ENCODE measurements at regions not wholly inside any gene's neighbourhood (a gene's known extent, or its start where the extent isn't known, plus 50 kb on each side); places are given as distances from the start of the nearest gene placed in this dataset.
A peak's percentile ranks its signal among the peaks of the same experiment; 100 is the strongest.

- WGBS, 10 experiments = 25 to 97% (median 81%) methylated on average over 2 to 3 of the region's 3 CpGs
- ATAC-seq (replicated peaks in 6 of 8) = peak in 2 of 8 experiments; percentile 29 to 88
- in situ Hi-C loops (cut with MboI; ENCODE audit: low pct_unique_long_range_greater_than_20kb in 2 of 9, low sequenced_read_pairs in 9 of 9, unreplicated experiment in 9 of 9) = no loop called here
Observed at GRCh38 chr12:85644508-85644907, 191.7 kb downstream of the RASSF9 start.

GRCh38 chr12:85653731-85654455 lies 182.3 kb downstream of the RASSF9 start:
- H3K27ac ChIP-seq = no peak overlapping the region
- no peaks in the 10 kb centered on the region for H3K4me1 ChIP-seq (replicated peaks in 1 of 2)
- H3K4me3 ChIP-seq = no peak overlapping the region
- in situ Hi-C loops (cut with MboI; ENCODE audit: low pct_unique_long_range_greater_than_20kb in 2 of 9, low sequenced_read_pairs in 9 of 9, unreplicated experiment in 9 of 9) = no loop called here
- ATAC-seq (replicated peaks in 6 of 8) = no peak

More at GRCh38 chr12:85644508-85644907, 191.7 kb downstream of the RASSF9 start:
- no peak overlapping the region for H3K27ac ChIP-seq
- no peak overlapping the region for H3K4me3 ChIP-seq
- no peaks in the 10 kb centered on the region for H3K4me1 ChIP-seq (replicated peaks in 1 of 2)

GRCh38 chr12:85654456-85654840 lies 181.8 kb downstream of the RASSF9 start:
- Histone ChIP-seq H3K27ac (no peak overlapping the region), H3K4me1 (replicated peaks in 1 of 2) (no peaks in the 10 kb centered on the region), H3K4me3 (no peak overlapping the region)
- in situ Hi-C loops (cut with MboI; ENCODE audit: low pct_unique_long_range_greater_than_20kb in 2 of 9, low sequenced_read_pairs in 9 of 9, unreplicated experiment in 9 of 9) = no loop called here
- no peak for ATAC-seq (replicated peaks in 6 of 8)
- WGBS, 10 experiments = 26 to 94% (median 75%) methylated on average over 1 to 2 of the region's 3 CpGs; no CpG with 5 or more reads in 3 of the 10 experiments

- Histone ChIP-seq H3K4me3 (no peak overlapping the region), H3K27ac (no peak overlapping the region), H3K4me1 (replicated peaks in 1 of 2) (no peaks in the 10 kb centered on the region)
- ATAC-seq (replicated peaks in 6 of 8) = no peak
- 46 to 100% (median 88%) methylated on average over 1 to 2 of the region's 2 CpGs for WGBS, 10 experiments
- in situ Hi-C loops (cut with MboI; ENCODE audit: low pct_unique_long_range_greater_than_20kb in 2 of 9, low sequenced_read_pairs in 9 of 9, unreplicated experiment in 9 of 9) = no loop called here
Observed at GRCh38 chr12:85656561-85656960, 179.6 kb downstream of the RASSF9 start.

GRCh38 chr12:85657251-85657650 lies 179.0 kb downstream of the RASSF9 start:
- Histone ChIP-seq H3K4me3 (no peak overlapping the region), H3K4me1 (replicated peaks in 1 of 2) (no peaks in the 10 kb centered on the region), H3K27ac (no peak overlapping the region)
- 69 to 100% (median 91%) methylated on average over 2 of the region's 2 CpGs for WGBS, 10 experiments
- in situ Hi-C loops (cut with MboI; ENCODE audit: low pct_unique_long_range_greater_than_20kb in 2 of 9, low sequenced_read_pairs in 9 of 9, unreplicated experiment in 9 of 9) = no loop called here
- no peak for ATAC-seq (replicated peaks in 6 of 8)

- ATAC-seq (replicated peaks in 6 of 8) = no peak
- WGBS, 10 experiments = 78 to 100% (median 89%) methylated on average over 1 of the region's 2 CpGs; no CpG with 5 or more reads in 5 of the 10 experiments
- Histone ChIP-seq H3K4me1 (replicated peaks in 1 of 2) (no peaks in the 10 kb centered on the region), H3K4me3 (no peak overlapping the region), H3K27ac (no peak overlapping the region)
- in situ Hi-C loops (cut with MboI; ENCODE audit: low pct_unique_long_range_greater_than_20kb in 2 of 9, low sequenced_read_pairs in 9 of 9, unreplicated experiment in 9 of 9) = no loop called here
Observed at GRCh38 chr12:85657836-85658630, 178.2 kb downstream of the RASSF9 start.

GRCh38 chr12:85659754-85660530 lies 176.3 kb downstream of the RASSF9 start:
- Histone ChIP-seq H3K4me1 (replicated peaks in 1 of 2) (no peaks in the 10 kb centered on the region), H3K27ac (no peak overlapping the region), H3K4me3 (no peak overlapping the region)
- 36 to 100% (median 78%) methylated on average over 1 to 6 of the region's 7 CpGs; no CpG with 5 or more reads in 3 of the 10 experiments for WGBS, 10 experiments
- no peak for ATAC-seq (replicated peaks in 6 of 8)
- in situ Hi-C loops (cut with MboI; ENCODE audit: low pct_unique_long_range_greater_than_20kb in 2 of 9, low sequenced_read_pairs in 9 of 9, unreplicated experiment in 9 of 9) = no loop called here

GRCh38 chr12:85661461-85662206 lies 174.6 kb downstream of the RASSF9 start:
- WGBS, 10 experiments = 20 to 98% (median 86%) methylated on average over 1 to 4 of the region's 4 CpGs; no CpG with 5 or more reads in 1 of the 10 experiments
- no peak overlapping the region for H3K27ac ChIP-seq
- in situ Hi-C loops (cut with MboI; ENCODE audit: low pct_unique_long_range_greater_than_20kb in 2 of 9, low sequenced_read_pairs in 9 of 9, unreplicated experiment in 9 of 9) = no loop called here
- no peak for ATAC-seq (replicated peaks in 6 of 8)
- H3K4me1 ChIP-seq (replicated peaks in 1 of 2) = no peaks in the 10 kb centered on the region
- no peak overlapping the region for H3K4me3 ChIP-seq

- no peak for ATAC-seq (replicated peaks in 6 of 8)
- no peak overlapping the region for H3K27ac ChIP-seq
- H3K4me1 ChIP-seq (replicated peaks in 1 of 2) = no peaks in the 10 kb centered on the region
- in situ Hi-C loops (cut with MboI; ENCODE audit: low pct_unique_long_range_greater_than_20kb in 2 of 9, low sequenced_read_pairs in 9 of 9, unreplicated experiment in 9 of 9) = no loop called here
- no peak overlapping the region for H3K4me3 ChIP-seq
Observed at GRCh38 chr12:85662207-85662602, 174.0 kb downstream of the RASSF9 start.

- WGBS, 10 experiments = 17 to 87% (median 58%) methylated on average over 1 to 5 of the region's 5 CpGs; no CpG with 5 or more reads in 3 of the 10 experiments
- H3K4me1 ChIP-seq (replicated peaks in 1 of 2) = no peaks in the 10 kb centered on the region
- no peak overlapping the region for H3K27ac ChIP-seq
- no peak overlapping the region for H3K4me3 ChIP-seq
- ATAC-seq (replicated peaks in 6 of 8) = no peak
- in situ Hi-C loops (cut with MboI; ENCODE audit: low pct_unique_long_range_greater_than_20kb in 2 of 9, low sequenced_read_pairs in 9 of 9, unreplicated experiment in 9 of 9) = no loop called here
Observed at GRCh38 chr12:85663631-85664030, 172.6 kb downstream of the RASSF9 start.

- Histone ChIP-seq H3K4me1 (replicated peaks in 1 of 2) (no peaks in the 10 kb centered on the region), H3K4me3 (no peak overlapping the region), H3K27ac (no peak overlapping the region)
- no peak for ATAC-seq (replicated peaks in 6 of 8)
- in situ Hi-C loops (cut with MboI; ENCODE audit: low pct_unique_long_range_greater_than_20kb in 2 of 9, low sequenced_read_pairs in 9 of 9, unreplicated experiment in 9 of 9) = no loop called here
Observed at GRCh38 chr12:85664429-85664828, 171.8 kb downstream of the RASSF9 start.

- Histone ChIP-seq H3K27ac (no peak overlapping the region), H3K4me1 (replicated peaks in 1 of 2) (no peaks in the 10 kb centered on the region), H3K4me3 (no peak overlapping the region)
- ATAC-seq (replicated peaks in 6 of 8) = no peak
- in situ Hi-C loops (cut with MboI; ENCODE audit: low pct_unique_long_range_greater_than_20kb in 2 of 9, low sequenced_read_pairs in 9 of 9, unreplicated experiment in 9 of 9) = no loop called here
- 17 to 91% (median 50%) methylated on average over 1 of the region's 1 CpG; no CpG with 5 or more reads in 3 of the 10 experiments for WGBS, 10 experiments
Observed at GRCh38 chr12:85669911-85670310, 166.3 kb downstream of the RASSF9 start.

- no peak overlapping the region for H3K27ac ChIP-seq
- H3K4me1 ChIP-seq (replicated peaks in 1 of 2) = no peaks in the 10 kb centered on the region
- no peak for ATAC-seq (replicated peaks in 6 of 8)
- in situ Hi-C loops (cut with MboI; ENCODE audit: low pct_unique_long_range_greater_than_20kb in 2 of 9, low sequenced_read_pairs in 9 of 9, unreplicated experiment in 9 of 9) = no loop called here
- no peak overlapping the region for H3K4me3 ChIP-seq
Observed at GRCh38 chr12:85672436-85672835, 163.8 kb downstream of the RASSF9 start.

All from motor neuron (in vitro differentiated cells).